ENCODE measurements at regions not wholly inside any gene's neighbourhood (a gene's known extent, or its start where the extent isn't known, plus 50 kb on each side); places are given as distances from the start of the nearest gene placed in this dataset.

DNA sequence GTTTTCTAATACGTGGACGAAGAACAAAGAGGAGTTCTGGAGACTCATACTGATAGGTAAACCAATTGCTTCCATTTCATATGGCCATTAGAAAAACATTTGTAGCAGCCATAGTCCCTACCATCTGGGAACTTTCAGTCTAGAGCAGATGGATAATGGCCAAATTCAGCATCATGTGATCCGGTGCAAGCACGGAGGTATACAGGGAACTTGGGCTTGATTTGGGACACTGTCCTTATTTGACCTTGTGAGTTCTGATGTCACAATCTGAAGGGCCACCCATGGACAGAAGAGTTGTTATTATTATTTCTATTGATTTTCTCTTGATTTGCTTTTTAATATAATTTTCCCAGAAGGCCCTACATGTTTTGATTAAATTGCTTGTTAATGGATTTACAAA lies 154.6 kb upstream of the ZNF267 start:
- TF ChIP-seq EZH2phosphoT487 (IDR thresholded peaks at IDR 0.05; ENCODE audit: insufficient read depth, low read depth), result no peak
- no peak for TF ChIP-seq EZH2 (IDR thresholded peaks at IDR 0.05; ENCODE audit: insufficient read depth, poor library complexity, severe bottlenecking)

Data from GM23248 (cell line).